Germinal center (tissue), 1 donor: ENCODE measurements at regions not wholly inside any gene's neighbourhood (a gene's known extent, or its start where the extent isn't known, plus 50 kb on each side); places are given as distances from the start of the nearest gene placed in this dataset.

Source experiments
- DNase-seq: peaks from one replicate; pipeline ENCODE4 v3.0.0; 2012; ENCODE audit warnings: mixed read lengths, low spot score

DNA sequence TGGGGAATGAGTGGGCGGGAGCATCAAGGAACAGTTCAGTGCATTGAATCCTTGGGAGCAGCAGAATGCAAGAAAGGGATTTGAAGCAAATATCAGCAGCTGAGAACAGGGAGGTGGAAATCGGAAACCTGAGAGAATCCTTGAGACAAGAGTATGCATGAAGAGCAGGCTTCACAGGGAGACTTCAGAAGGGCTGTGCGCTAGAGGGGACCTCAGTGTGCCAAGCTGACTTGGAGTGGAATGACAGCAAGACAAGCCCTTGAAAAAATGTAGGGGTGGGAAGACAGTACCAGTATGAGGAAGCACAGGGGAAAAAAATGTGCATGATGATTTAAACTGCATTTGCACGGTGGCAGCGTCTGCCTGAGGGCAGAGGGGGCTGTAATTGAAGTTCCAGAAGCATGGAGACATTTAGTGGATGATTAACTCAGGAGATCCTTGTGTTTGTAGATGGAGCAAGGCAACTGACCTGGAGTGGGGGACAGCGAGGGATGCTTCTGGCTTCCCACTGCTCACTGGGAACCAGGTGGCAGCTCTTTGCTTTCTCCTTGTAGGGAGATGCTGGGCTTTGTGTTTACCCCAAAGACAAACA lies 204.9 kb upstream of the PLET1 start:
- DNase-seq, result no peak

DNA sequence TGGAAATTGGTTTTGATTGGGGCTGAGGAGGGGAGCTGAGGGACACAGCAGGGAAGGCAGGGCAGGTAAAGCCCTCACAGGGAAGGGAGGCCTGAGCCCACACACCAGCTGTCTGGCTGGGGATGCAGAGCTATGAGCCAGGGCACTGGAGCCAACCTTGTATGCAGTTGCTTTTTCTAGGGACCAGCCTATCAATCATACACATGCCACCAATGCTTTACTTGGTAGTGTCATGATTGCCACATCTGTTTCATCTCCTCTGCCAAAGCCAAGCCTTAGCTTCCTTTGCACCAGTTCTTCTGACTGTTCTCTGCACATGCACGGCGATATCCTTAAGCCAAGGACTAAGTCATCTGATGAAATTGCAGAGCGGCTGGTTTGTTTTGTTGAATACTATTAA lies 207.1 kb upstream of the PLET1 start:
- DNase-seq, result no peak

DNA sequence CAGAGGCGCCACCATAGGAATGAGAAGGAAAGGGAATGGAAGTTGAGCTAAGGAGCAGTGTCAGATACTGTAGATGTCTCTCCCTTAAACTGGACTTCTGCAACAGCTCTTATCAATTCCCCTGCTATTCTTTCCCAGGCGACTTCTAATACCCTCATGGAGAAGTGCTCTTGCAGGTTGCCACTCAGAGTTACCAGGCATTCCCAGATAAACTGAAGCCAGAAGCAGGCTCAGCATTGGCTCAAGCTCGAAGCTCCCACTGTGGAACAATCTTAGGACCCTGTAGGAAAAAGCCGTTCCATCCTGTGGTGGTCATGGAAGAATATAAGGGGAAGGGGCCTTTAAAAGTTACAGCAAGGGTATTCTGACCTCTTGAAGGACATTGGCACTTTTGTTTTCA lies 208.7 kb upstream of the PLET1 start:
- no peak for DNase-seq

DNA sequence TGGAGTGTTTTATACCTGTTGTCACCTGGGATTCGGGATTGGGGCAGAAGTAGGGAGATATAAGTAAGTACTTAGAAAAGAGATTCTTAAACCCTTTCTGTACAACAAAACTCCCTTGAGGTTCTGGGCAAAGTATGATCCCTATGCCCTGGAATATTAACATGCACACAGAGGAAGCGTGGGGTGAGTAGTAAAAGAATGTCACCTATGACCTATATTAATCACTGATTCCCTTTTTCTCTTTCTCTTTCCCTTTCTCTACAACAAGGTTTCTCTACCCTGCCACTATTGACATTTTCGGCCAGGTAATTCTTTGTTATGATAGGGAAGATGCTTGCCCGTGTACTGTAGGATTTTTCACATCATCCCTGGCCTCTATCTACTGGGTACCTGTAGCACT lies 209.7 kb upstream of the PLET1 start:
- DNase-seq, result no peak

DNA sequence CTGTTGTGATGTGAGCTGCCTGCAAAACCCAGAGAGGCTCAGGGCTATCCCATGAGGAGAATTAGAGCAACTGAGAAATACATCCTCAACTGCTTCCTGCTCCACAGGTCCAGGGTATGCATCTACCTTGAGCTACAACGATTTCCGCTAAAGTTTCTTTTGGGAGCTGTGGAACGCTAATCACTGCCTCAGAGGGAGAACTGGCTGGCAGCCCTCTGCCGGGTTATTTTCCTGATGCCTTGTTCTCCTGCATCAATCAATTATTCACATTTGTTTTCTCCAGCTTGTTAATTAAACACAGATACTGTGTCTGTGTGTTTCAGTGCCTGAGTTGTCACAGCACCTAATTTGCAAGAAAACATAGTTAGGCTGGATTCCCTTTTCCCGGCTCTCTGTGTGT lies 211.1 kb upstream of the PLET1 start:
- DNase-seq, result no peak

DNA sequence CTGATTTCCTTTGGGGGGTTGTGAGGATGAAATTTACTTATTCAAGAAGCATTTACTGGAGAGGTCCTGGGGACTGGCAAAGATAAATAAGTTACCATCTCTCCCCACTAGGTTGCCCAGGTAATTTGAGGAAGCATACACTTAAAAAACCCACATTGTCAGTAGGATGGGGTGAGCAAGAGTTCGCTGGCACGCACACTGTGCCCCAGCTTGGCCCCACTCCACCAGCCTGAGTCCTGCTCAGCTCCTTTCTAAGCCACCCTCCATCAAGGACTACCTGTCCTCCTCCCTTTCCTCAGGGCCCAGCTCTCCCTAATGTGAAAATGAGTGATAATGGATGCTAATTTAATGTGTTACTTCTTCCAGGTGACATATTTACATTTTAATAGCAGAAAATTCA lies 216.5 kb upstream of the PLET1 start:
- DNase-seq, result no peak

DNA sequence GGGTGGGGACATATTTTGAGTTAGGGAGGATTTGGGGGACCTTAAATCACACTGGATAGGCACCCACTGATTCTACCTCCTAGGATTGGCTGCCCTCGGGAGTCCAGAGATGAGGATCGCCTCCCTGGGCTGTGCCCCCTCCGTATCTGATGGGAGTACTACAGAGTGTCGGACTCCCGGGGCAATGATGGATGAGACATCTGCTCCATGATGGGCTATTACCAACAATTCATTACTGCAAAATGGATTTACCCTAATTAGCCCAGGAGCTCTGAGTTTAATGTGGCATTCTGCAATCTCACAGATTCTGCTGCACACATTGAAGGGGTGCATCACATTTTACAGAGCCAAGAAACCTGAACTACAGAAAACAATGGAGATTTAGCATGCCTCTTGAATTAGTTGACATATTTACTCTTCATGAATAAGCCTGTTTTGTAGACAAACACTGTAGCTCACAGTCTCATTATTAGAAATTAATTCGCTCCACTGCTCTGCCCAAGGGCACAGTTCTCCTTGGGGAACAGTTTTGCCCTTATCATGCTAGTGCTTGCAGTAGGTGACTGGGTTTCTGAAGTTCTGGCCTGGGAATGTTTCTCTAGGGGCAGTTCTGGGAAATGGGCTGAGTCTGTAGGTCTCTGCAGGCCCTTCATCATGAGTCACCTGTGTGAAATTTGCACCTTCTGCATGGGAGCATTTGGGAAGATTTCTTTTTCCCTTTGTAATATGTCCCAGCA lies 217.1 kb upstream of the PLET1 start:
- no peak for DNase-seq

DNA sequence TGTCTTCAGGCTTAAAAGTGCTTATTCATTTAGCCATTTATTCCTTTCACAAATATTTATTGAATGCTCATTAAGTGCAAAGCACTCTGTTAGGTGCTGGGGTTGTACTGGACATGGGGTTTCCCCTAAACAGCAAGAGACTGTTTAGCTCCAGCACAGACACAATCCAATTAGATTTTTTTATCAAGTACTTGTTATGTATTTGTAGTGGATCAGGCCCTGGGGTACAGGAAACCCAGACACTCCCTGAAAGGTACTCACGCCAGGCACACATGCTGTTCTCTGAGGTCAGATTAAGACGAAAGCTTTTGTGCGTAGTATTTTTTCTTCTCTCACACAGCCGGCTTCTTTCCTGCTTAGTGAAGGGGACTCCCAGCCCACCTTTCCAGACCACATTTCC lies 218.1 kb upstream of the PLET1 start:
- DNase-seq, result no peak

DNA sequence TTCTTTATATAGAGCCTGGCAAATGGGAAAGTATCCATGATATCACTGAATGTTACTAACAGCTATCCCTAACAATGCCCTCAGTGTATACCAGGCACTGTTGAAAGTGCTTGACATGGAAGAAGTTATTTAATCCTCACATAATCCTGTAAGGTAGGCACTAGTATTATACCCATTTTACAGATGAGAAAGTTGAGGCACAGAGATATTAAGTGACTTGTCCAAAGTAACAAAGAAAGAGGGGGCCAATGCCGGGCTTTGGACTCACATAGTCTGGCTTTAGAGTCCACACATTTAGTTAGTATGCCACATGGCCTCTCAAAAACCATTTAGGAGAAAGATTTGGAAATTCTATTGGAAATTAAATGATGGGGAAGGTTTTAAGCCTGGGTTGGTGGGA lies 220.8 kb upstream of the PLET1 start:
- DNase-seq, result no peak

DNA sequence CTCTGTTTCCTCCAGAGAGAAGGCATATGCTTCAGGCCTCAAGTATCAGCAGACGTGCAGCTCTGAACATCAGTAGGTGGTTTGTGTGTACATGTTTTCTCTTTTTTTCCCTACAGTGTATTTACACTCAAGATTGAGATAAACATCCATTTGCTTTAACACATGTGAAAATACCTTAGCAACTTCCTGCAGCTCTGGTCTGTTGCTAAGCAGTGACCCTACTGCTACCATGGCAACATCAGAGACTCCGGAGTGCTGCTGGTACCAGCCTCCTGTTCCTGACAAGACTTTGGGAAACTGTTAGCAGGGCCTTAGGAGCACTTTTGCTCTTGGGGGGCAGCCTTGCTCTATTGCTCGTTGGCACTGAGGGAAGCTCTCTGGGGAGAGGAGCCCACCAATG lies 221.2 kb upstream of the PLET1 start:
- no peak for DNase-seq

DNA sequence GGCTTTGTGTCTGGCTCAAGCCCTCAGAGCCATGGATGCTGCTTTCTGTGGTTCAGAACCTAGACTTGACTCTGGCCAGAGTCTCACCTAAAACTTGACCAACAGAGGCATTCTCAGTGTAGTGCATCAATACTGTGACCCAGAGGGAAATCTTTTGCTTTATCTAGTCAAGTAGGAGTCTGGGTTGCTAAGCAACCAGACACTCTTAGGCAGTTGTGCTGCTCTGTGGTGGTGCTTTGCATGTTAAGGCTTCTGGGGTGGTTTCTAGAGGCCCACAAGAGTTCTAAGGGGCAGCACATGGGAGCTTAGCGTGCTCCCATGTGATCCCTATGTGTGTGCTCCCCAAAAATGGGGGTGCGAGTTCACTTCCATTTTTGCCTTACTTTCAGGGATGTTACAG lies 224.6 kb upstream of the PLET1 start:
- no peak for DNase-seq

DNA sequence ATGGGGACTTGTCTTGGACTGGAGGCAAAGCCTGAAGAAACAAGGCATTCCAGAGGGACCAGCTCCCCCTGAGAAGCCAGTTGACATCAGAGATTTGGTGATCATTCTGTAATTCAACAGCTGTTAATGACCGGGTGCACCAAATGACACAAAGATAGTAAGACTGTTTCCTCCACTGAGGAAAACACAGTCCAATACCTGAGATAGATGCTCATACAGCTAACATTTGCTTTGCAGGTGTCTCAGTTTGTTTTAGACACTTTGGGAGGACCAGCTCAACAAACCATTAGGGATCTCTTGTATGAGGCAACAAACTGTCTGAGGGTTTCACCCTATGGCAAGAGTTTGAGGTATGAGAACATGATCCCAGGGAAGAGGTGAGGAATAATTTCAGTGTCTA lies 237.2 kb upstream of the PLET1 start:
- DNase-seq, result no peak

DNA sequence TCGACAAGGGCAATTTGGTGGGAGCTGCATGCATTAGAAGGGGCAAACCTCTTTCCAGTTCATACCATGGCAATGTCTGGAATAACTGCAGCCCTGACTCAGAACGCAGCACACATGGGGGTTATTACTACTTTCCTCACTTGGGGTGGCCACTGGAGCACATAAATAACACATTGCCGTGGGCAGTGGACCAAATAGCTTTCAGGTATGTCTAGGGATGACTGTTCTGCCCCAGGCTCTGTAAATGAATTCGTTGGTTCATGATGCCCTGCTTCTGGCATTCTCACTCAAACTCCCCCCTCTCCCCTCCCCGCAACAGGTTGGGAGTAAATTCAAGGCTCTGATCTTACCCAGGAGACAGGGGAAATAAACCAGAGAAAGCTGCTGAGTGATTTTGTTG lies 238.0 kb upstream of the PLET1 start:
- no peak for DNase-seq

DNA sequence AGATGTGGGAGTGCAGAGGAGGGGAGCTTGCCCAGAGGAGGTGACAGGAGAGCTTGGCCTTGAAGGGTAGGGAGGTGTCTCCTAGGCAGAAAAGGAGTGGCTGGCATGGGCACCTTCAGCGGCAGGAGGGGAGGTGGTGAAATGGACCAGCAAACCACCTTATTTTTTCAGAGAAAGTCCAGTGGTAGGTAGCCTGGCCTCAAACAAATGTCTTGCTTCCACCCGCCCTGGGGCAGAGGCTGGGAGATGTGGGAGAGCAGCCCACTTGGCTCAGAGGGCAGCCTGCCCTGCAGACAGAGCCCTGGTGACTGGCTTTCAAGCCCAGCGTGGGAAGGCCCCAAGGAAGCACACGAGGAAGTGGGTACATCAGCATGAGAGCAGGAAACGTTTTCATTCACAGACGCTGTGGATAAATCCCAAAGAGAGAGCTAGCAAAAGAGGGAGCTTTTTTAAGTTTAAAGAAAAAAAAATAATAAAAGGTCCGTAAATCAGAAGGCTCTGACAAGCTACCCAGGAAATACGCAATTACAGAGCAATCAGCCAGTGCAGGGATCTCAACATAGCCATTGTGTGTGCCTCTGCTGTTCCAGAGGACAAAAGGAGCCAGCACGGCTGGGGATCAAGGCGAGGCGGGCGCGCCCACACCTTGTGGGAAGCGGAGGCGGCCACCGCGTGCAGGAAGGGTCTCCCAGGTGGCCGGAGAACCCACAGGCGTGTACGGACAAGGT lies 238.7 kb upstream of the PLET1 start:
- no peak for DNase-seq

DNA sequence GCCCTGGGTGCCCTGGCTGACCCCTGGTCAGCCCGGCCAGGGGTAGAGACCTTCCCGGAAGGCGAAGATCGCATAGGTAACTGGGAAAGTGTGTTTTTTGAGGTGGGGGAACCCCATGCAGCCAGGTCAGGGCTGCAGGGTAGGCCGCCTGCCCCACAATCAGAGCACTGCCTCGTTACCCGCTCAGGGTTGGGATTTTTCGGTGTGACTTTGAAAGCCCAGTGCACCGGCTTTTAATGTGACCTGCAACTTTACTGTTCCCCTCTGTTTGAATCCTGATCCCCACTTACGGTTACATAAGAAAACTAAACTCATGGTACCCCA lies 239.2 kb upstream of the PLET1 start:
- no peak for DNase-seq

DNA sequence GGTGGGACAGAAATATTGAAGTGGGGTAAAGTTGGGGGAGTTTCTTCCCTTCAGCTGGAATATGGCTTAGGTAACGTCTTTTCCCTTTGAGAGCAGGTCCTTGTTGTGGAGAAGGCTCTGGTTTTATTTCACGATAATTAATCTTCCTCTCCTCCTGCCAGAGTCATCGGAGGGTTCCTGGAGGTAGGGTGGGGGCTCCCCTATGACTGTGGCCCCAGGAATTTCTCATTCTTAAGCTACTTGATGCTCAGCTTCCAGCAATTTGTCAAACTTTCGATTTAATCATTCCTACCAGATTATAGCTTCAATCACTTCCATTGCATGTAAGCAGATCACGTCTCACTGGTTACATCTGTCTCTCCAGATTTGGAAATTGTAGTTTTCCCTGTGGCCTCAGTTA lies 242.8 kb upstream of the PLET1 start:
- DNase-seq, result no peak

DNA sequence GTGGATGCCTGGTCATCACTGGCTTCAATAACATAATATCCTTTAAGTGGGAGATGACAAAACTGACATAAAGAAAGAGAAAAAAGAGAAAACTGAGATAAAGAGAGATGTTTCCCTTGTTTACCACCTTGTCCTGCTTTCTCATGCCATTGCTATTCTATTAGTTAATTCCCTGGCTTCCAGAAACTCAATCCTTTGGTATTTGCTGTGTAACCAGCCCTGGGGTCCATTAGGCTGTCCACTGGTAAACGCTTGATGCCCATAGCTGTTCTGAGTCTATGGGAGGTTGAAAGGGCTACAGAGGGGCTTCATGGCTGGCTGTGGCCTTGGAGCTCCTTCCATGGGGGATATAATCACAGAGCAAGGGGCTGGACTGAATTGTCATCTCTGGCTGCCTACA lies 243.4 kb upstream of the PLET1 start:
- no peak for DNase-seq

DNA sequence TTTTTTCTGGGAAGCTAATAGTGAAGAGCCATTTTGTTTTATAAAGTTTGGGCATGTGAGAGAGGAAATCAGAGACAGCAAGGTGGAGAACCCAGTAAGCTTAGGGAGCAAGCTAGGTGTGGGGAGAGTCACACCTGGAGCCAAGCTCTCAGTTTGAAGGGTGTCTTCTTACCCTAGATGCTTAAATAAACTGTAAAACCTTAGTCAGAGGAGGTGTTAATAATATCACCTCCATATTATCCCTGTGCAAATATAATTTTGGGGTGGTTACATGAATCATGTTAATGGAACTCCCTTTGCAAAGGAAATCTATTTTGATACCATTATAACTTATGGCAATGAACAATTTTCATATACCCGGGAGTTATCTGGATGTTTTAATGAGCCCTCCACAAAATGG lies 246.2 kb upstream of the PLET1 start:
- DNase-seq, result no peak

DNA sequence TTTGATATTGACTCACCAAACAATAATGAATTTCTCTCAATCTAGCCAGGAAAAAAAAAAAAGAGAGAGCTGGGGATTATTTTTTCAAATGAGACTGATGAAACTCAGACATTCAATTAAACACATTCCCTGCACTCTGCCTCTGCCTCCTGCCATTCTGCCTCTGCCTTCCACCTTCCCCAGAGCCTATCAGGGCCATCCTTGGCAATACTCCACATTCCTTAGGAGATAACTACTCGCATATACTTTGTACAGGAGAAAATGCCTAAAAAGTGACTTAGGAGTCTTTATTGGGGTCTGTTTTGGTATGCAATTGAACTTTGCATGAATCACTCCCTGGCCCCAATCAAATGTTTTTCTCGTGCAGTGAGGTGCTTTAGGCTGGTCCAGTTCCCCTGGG lies 246.6 kb upstream of the PLET1 start:
- no peak for DNase-seq

DNA sequence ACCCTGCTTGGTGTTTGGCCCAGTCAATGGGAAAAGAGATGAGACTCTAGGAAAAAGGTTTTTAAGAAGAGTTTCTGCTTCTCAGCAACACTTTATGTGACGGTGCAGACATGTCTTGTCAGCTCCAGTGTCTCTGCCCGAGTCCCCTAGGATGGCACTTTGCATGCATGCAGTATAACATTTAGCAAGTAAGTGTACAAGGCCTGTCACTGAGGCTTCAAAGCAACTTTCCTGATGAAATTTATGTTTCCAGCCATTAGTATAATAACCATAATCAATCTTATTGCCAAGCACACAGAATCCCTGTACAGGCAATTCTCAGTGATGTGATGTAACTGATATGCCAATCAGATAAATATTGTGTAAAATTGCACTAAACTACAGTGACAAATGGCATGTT lies 248.1 kb upstream of the PLET1 start:
- DNase-seq, result no peak

DNA sequence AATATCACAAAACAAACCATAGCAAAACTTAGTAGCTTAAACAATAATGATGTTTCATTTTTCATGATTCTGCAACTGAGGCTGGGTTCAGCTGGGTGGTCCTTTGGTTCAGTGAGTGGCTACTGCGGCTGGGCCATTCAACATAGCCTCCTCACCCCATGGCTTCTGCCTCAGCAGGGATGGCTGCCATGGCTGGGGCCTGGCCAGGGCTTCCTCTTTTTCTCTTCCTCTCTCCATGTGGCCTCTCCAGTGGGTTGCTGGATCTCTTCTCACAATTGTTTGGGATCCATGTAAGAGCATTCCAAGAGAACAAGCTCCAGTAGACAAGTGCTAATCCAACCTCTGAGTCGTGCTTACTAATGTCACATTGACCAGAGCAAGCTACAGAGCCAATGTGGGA lies 248.6 kb upstream of the PLET1 start:
- DNase-seq, result no peak

DNA sequence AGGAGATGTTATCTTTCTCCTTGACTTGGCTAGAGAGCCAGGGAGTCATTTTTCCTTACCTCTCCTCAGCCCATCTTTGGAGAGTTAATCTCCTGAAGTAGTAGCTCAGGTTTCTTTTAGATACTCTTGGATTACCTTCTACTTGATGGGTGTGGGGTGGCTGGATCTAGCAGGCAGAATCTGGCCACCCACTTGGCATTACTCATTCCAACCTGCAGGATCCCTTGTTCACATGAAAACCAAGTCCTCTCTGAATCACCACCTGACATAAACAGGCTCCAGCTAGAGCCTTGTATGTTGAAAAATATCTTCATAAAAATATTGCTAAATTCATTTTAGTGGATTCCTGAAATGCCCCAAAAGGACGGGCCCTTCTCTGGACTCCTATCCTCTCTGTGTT lies 250.6 kb upstream of the PLET1 start:
- no peak for DNase-seq

DNA sequence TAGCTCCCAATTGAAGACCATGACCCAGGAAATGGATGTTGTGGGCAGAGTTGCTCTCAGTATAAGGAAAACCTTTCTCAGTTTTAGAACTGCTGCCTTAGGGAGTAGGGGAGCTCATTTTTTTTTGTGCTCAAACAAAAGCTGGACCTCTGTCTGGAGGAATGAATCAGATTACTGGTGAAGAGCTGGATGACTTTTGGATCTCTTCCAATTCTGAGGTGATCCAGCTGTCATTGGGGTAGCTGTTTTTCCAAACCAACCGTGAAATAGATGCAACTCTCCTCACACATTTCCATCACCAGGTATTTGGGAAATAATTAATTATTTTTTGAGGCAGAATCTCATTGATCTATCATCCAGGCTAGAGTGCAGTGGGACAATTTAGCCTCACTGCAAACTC lies 251.3 kb upstream of the PLET1 start:
- no peak for DNase-seq

DNA sequence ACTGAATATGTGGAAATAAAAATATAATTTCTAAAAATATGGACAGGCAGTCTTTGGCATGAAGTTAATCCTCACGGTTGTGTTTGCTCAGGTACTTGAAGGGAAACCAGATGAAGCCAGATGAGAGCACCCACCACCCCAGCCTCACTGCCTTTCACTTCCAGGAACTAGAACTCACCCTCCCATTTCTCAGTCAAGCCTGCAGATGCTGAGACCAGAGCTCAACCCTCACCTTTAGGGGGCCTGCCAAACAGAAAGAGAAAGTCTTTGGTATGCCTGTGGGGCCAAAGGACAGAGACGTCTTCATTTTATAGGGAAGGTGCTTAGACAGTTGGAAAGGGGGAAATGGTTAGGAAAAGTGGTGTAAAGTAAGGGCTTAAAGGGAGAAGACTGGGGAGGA lies 252.8 kb upstream of the PLET1 start:
- no peak for DNase-seq
